ENCODE measurements at regions not wholly inside any gene's neighbourhood (a gene's known extent, or its start where the extent isn't known, plus 50 kb on each side); places are given as distances from the start of the nearest gene placed in this dataset.
A peak's percentile ranks its signal among the peaks of the same experiment; 100 is the strongest.
"Not testable (repeated sequence)": the region's sequence is repeated elsewhere in the genome, so short reads cannot be mapped to it uniquely, and the experiment has no call there.

DNA sequence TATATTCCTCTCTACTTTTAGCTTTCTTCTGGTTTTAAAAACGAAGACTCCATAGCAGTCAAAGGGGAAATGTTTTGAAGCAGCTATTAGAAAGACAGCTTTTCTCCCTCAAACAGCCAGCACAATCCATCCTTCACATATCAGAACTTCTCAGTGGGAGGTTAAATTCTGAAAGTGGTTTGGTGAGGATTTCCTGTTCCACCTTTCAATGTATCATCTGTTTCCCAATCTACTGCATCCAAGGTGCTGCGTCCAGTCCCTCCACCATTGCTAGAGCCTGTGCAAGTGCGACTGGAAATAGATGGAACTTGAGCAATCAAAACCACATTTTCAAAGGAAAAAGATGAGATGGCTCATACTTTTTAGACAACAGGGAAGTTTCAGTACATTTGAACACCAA lies 508.3 kb upstream of the ARID1B start:
- DNase-seq = no peak

DNA sequence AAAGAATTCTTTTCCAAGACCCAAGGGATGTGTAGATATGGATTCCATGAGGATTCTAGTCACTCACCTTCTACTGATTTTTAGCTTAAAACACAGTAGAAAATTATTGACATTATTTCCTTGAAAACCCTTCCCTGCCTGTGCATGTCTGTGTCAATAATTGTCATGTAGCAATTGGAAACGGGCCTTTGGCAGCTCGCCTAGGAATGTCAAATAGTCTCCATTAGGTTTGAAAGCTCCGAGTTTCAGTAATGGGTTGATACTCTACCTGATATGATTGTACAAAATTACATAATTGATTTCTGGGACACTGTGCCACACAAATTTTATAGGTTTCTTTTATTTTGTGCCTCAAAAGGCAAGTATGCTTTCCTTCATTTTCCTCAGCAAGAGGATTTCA lies 515.2 kb upstream of the ARID1B start:
- DNase-seq = no peak

GRCh38 chr6:156260815-156261214 lies 516.4 kb upstream of the ARID1B start:
- DNase-seq = peak; percentile 13

- DNase-seq = no peak
Measured at GRCh38 chr6:156258981-156259380, 518.2 kb upstream of the ARID1B start.

GRCh38 chr6:156256161-156256560 lies 521.0 kb upstream of the ARID1B start:
- no peak for DNase-seq

- no peak for DNase-seq
Measured at GRCh38 chr6:156254240-156254639, 522.9 kb upstream of the ARID1B start.

DNA sequence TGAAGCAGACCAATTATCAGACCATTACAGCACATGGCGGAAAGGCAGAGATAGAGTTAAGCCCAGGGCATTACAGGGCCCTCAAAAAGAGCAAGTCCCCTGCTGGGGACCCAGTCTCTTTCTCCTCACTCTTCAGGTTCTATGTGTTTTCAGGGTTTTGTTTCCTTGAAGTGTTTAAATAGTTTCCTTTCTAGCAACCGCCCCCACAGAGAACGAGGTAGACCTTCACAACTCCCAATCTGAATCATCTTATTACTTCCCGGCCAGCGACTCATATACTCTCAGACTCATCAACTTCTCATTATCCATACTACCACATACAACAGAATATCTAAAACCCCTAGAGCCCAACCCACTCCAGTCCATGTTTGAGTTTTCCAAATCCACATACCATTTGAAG lies 526.6 kb upstream of the ARID1B start:
- DNase-seq = peak; percentile 14

- DNase-seq = no peak
Measured at GRCh38 chr6:156242206-156242605, 535.0 kb upstream of the ARID1B start.

GRCh38 chr6:156231026-156231765 lies 546.0 kb upstream of the ARID1B start:
- no peak for DNase-seq

GRCh38 chr6:156219973-156220372 lies 557.2 kb upstream of the ARID1B start:
- DNase-seq = no peak

DNA sequence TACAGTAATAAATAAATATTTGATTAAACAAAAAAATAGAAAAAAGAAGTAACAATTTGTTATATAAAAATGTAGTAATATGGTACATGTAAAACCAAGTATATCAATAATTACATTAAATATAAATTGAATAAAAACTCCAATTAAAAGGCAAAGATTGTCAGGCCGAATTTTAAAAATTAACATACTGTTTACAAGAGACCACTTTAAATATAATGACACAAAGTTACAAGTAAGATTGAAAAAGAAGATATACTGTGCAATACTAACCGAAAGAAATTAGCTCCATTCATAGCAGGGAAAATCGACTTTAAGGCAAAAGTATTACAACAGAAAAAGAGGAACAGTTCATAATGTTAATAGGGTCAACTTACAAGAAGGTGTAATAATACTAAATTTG lies 571.5 kb upstream of the ARID1B start:
- DNase-seq = no peak

GRCh38 chr6:156199182-156199581 lies 578.0 kb upstream of the ARID1B start:
- DNase-seq = no peak

- DNase-seq = peak; percentile 33
Measured at GRCh38 chr6:156197513-156197912, 579.7 kb upstream of the ARID1B start.

DNA sequence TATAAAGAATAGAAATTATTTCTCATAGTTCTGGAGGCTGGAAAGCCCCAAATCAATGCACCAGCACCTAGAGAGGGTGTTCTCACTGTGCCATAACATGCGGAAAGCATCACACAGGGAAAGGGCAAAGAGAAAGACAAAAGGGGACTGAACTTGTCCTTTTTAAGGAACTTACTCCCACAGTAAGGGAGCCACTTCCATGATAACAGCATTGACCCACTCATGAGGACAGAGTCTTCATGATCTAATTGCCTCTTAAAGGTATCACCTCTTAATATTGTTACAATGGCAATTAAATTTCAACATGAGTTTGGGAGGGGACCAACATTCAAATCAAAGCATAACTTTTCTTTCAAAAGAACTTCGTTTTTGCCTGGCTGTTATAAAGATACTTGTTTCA lies 582.2 kb upstream of the ARID1B start:
- peak; percentile 15 for DNase-seq

DNA sequence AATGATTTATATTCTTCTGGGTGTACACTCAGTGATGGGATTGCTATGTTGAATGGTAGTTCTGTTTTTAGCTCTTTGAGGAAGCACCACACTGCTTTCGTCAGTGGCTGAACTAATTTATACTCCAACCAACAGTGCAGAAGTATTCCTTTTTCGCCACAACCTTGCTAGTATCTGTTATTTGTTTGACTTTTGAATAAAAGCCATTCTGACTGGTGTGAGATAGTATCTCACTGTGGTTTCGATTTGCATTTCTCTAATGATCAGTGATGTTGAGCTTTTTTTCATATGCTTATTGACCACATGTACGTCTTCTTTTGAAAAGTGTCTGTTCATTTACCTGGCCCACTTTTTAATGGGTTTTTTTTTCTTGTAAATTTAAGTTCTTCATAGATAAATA lies 583.8 kb upstream of the ARID1B start:
- no peak for DNase-seq

- no peak for DNase-seq
Measured at GRCh38 chr6:156191895-156192294, 585.3 kb upstream of the ARID1B start.

GRCh38 chr6:156191390-156191789 lies 585.8 kb upstream of the ARID1B start:
- DNase-seq = not testable (repeated sequence)

GRCh38 chr6:156190270-156190669 lies 586.9 kb upstream of the ARID1B start:
- no peak for DNase-seq

DNA sequence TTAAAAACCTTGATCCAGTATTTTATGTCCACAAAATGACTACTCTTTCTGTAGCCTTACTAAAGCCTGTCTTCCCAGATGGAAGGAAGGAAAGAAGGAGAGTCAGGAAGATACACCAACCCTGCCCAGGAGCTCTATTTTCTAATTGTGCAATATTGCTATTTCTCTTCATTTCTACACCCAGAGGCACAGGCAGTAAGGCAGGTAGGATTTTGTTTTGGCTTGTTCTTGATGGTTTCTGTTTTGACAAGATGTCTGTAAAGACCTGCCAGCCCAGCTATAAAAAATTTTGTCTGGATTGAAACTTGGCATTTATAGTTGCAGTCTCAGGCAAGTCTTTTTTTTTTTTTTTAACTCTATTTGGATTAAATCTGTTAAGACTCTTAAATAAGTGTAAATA lies 587.5 kb upstream of the ARID1B start:
- DNase-seq = no peak

- DNase-seq = no peak
Measured at GRCh38 chr6:156189195-156189594, 588.0 kb upstream of the ARID1B start.

GRCh38 chr6:156185113-156185512 lies 592.1 kb upstream of the ARID1B start:
- DNase-seq = no peak

- no peak for DNase-seq
Measured at GRCh38 chr6:156183678-156184077, 593.5 kb upstream of the ARID1B start.

GRCh38 chr6:156182356-156182755 lies 594.8 kb upstream of the ARID1B start:
- no peak for DNase-seq

DNA sequence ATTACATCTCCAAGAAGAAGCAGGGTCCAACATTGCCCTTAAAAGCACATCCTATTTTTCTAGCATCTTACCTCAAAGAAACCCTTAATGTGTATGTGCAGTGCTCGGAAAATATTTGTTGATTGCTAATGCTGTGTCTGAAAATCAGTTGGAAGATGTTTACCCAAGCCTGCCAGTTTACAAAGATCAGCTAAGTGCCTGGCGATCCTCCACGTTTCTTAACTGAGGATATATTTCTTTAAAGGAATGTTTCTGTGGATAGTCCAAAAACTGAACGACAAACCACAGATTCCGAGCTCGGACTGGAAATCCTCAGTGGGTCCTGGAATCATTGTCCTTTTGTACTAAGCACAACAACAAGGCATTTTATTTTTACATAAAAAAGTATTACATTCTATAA lies 595.7 kb upstream of the ARID1B start:
- no peak for DNase-seq

- DNase-seq = no peak
Measured at GRCh38 chr6:156175971-156176421, 601.2 kb upstream of the ARID1B start.

Data from suppressor macrophage treated with lipopolysaccharide for 4 hours (primary cell).